GM18861 (cell line): ENCODE measurements at regions not wholly inside any gene's neighbourhood (a gene's known extent, or its start where the extent isn't known, plus 50 kb on each side); places are given as distances from the start of the nearest gene placed in this dataset.

Experiments used
- ATAC-seq: cut with Tn5 transposase; IDR thresholded peaks from one replicate; pipeline ENCODE4 v1.9.1; 2021; ENCODE audit not compliant: unreplicated experiment

- ATAC-seq: no peak
Measured at GRCh38 chr16:6113749-6114148, 1016.2 kb upstream of the EEF2KMT start.

GRCh38 chr16:6112700-6113099, 1015.1 kb upstream of the EEF2KMT start:
- ATAC-seq: no peak

- no peak for ATAC-seq
Measured at GRCh38 chr16:6111390-6111789, 1013.8 kb upstream of the EEF2KMT start.

- no peak for ATAC-seq
Measured at GRCh38 chr16:6110346-6110745, 1012.8 kb upstream of the EEF2KMT start.

GRCh38 chr16:6106061-6106460, 1008.5 kb upstream of the EEF2KMT start:
- ATAC-seq: no peak

GRCh38 chr16:6105115-6105514, 1007.5 kb upstream of the EEF2KMT start:
- no peak for ATAC-seq

- ATAC-seq: no peak
Measured at GRCh38 chr16:6104428-6104827, 1006.8 kb upstream of the EEF2KMT start.

GRCh38 chr16:6103561-6103960, 1006.0 kb upstream of the EEF2KMT start:
- ATAC-seq: no peak

- ATAC-seq: no peak
Measured at GRCh38 chr16:6099102-6099501, 1001.5 kb upstream of the EEF2KMT start.

- no peak for ATAC-seq
Measured at GRCh38 chr16:6096931-6097670, 999.5 kb upstream of the EEF2KMT start.

GRCh38 chr16:6095414-6095813, 997.8 kb upstream of the EEF2KMT start:
- ATAC-seq: no peak

- no peak for ATAC-seq
Measured at GRCh38 chr16:6091021-6091420, 993.4 kb upstream of the EEF2KMT start.

- no peak for ATAC-seq
Measured at GRCh38 chr16:6081320-6081976, 983.9 kb upstream of the EEF2KMT start.

- no peak for ATAC-seq
Measured at GRCh38 chr16:6076631-6077030, 979.0 kb upstream of the EEF2KMT start.

GRCh38 chr16:6068063-6068462, 970.5 kb upstream of the EEF2KMT start:
- ATAC-seq: no peak

GRCh38 chr16:6066652-6067051, 969.1 kb upstream of the EEF2KMT start:
- no peak for ATAC-seq

- ATAC-seq: no peak
Measured at GRCh38 chr16:6063526-6063925, 965.9 kb upstream of the EEF2KMT start.

- ATAC-seq: no peak
Measured at GRCh38 chr16:6059671-6060070, 962.1 kb upstream of the EEF2KMT start.

GRCh38 chr16:6057821-6058220, 960.2 kb upstream of the EEF2KMT start:
- no peak for ATAC-seq

- ATAC-seq: no peak
Measured at GRCh38 chr16:6048017-6048416, 950.4 kb upstream of the EEF2KMT start.

GRCh38 chr16:6047325-6047724, 949.7 kb upstream of the EEF2KMT start:
- ATAC-seq: no peak

- ATAC-seq: no peak
Measured at GRCh38 chr16:6038941-6039645, 941.5 kb upstream of the EEF2KMT start.
